SU-DHL-6 (cell line): ENCODE measurements at regions not wholly inside any gene's neighbourhood (a gene's known extent, or its start where the extent isn't known, plus 50 kb on each side); places are given as distances from the start of the nearest gene placed in this dataset.

ENCODE experiments used
- H2AFZ ChIP-seq: fragments of 200-600 bp; sonication (generic); 2 replicates; pipeline ENCODE4 v1.6.1; 2014; ENCODE audit warnings: low read depth, mild to moderate bottlenecking, moderate library complexity, mixed read lengths, antibody characterized with exemption, low read length; ENCODE audit not compliant: severe bottlenecking
- H3F3A ChIP-seq: fragments of 200-600 bp; shearing (Covaris generic); 2 replicates; pipeline ENCODE4 v1.6.0; 2016; ENCODE audit warnings: antibody characterized with exemption, mild to moderate bottlenecking; ENCODE audit not compliant: insufficient read depth
- H3K27ac ChIP-seq: fragments of 200-600 bp; sonication (generic); 2 replicates; pipeline ENCODE4 v1.5.1; 2016; ENCODE audit warnings: low read depth, mild to moderate bottlenecking, low read length, moderate library complexity, mixed read lengths
- H3K27me3 ChIP-seq: fragments of 200-600 bp; sonication (generic), shearing (Covaris generic); 2 replicates; pipeline ENCODE4 v1.6.0; 2014; ENCODE audit warnings: mild to moderate bottlenecking, low read length
- H3K36me3 ChIP-seq: fragments of 200-600 bp; sonication (generic); 2 replicates; pipeline ENCODE4 v1.6.1; 2014; ENCODE audit warnings: mild to moderate bottlenecking, low read length, mixed read lengths
- H3K4me2 ChIP-seq: fragments of 300-600, 200-600 bp; shearing (Covaris generic), sonication (generic); 2 replicates; pipeline ENCODE4 v1.6.0; 2014; ENCODE audit warnings: low read length, low read depth, mild to moderate bottlenecking; ENCODE audit not compliant: poor library complexity, severe bottlenecking
- H3K4me3 ChIP-seq: fragments of 200-600 bp; sonication (generic); 2 replicates; pipeline ENCODE4 v1.5.1; 2014; ENCODE audit warnings: antibody characterized with exemption, low read length, mild to moderate bottlenecking, mixed read lengths; ENCODE audit not compliant: insufficient read depth, poor library complexity, severe bottlenecking
- H3K79me2 ChIP-seq: fragments of 200-600 bp; sonication (generic); 2 replicates; pipeline ENCODE4 v1.6.1; 2014; ENCODE audit warnings: mild to moderate bottlenecking, low read length, moderate library complexity; ENCODE audit not compliant: insufficient read depth
- H3K9ac ChIP-seq: fragments of 200-600 bp; sonication (generic); 2 replicates; pipeline ENCODE4 v1.7.0; 2014; ENCODE audit warnings: mild to moderate bottlenecking, low read length
- H3K9me2 ChIP-seq: fragments of 200-600 bp; sonication (generic); replicated peaks from 2 replicates; pipeline ENCODE4 v1.6.1; 2014; ENCODE audit warnings: low read length; ENCODE audit not compliant: insufficient read depth
- H3K9me3 ChIP-seq: fragments of 200-600 bp; sonication (generic); 2 replicates; pipeline ENCODE4 v1.6.1; 2014; ENCODE audit warnings: low read length, mixed read lengths; ENCODE audit not compliant: insufficient read depth
- H4K20me1 ChIP-seq: fragments of 200-600 bp; sonication (generic); 2 replicates; pipeline ENCODE4 v1.6.1; 2014; ENCODE audit warnings: low read depth, mild to moderate bottlenecking, antibody characterized with exemption, low read length, moderate library complexity, mixed read lengths
- EZH2phosphoT487 ChIP-seq: fragments of 200-600 bp; sonication (generic), shearing (Covaris generic); conservative IDR thresholded peaks from 2 replicates; pipeline ENCODE4 v1.6.1; 2018; ENCODE audit warnings: mild to moderate bottlenecking, antibody characterized with exemption, low read length, moderate library complexity, mixed read lengths
- TF ChIP-seq, protein P1 (sequence below): fragments of 200-600 bp; sonication (generic); IDR thresholded peaks from one replicate; pipeline ENCODE4 v1.5.1; 2017; ENCODE audit warnings: antibody characterized with exemption, mild to moderate bottlenecking, low read length, moderate library complexity; ENCODE audit not compliant: insufficient read depth, poor library complexity, severe bottlenecking

DNA sequence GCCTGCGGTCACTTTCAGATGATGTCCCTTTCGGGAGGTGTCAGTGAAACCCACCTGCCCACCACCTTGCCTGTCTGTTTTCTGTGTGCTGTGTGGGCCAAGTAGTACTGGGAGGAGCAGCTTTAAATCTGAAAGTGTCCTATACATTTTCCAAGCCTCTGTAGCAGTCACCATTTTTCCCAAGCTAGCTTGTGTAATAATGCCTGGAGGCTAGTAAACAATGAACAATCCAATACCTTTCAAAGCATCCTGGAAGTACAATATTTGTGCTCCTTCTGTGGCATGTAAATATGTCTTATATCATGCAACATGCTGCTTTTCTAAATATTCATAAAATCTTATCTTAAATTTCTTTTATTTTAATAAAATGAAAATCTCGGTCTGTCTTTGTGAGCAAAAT, 111.6 kb upstream of the C1GALT1C1 start:
- H3K27ac ChIP-seq = no peak overlapping the region
- H3K4me3 ChIP-seq = no peak overlapping the region
- H3K9me3 ChIP-seq = no peaks in the 10 kb centered on the region
- H4K20me1 ChIP-seq = no peaks in the 10 kb centered on the region
- H3K9me2 ChIP-seq = no peaks in the 10 kb centered on the region
- H3K27me3 ChIP-seq = no peaks in the 10 kb centered on the region
- TF ChIP-seq, protein P1, sequence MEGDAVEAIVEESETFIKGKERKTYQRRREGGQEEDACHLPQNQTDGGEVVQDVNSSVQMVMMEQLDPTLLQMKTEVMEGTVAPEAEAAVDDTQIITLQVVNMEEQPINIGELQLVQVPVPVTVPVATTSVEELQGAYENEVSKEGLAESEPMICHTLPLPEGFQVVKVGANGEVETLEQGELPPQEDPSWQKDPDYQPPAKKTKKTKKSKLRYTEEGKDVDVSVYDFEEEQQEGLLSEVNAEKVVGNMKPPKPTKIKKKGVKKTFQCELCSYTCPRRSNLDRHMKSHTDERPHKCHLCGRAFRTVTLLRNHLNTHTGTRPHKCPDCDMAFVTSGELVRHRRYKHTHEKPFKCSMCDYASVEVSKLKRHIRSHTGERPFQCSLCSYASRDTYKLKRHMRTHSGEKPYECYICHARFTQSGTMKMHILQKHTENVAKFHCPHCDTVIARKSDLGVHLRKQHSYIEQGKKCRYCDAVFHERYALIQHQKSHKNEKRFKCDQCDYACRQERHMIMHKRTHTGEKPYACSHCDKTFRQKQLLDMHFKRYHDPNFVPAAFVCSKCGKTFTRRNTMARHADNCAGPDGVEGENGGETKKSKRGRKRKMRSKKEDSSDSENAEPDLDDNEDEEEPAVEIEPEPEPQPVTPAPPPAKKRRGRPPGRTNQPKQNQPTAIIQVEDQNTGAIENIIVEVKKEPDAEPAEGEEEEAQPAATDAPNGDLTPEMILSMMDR = no peak
- no peak for TF ChIP-seq EZH2phosphoT487
- H3K79me2 ChIP-seq = no peaks in the 10 kb centered on the region
- no peak overlapping the region for H3K4me2 ChIP-seq
- no peaks in the 10 kb centered on the region for H3K36me3 ChIP-seq
- H3K9ac ChIP-seq = no peak overlapping the region
- H2AFZ ChIP-seq = no peak overlapping the region
- no peaks in the 10 kb centered on the region for H3F3A ChIP-seq

DNA sequence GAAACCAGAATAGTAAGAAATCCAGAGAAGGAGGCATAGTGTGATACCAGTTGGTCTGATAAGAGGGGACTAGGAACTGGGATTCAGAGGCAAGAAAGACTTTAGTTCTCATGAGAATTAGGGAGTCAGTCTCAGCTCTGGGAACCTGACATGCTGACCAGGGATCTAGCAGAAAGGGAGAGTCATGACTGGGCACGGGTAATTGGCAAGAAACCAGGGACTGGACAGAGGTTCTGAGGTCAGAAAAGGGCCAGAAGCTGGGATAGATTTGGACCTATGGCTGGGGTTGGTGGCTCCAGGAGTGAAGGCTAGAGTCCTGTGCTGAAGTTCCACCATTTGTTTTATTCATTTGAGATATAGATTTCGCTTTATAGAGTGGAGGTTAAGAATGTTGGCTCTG, 110.2 kb upstream of the C1GALT1C1 start:
- H3K4me3 ChIP-seq = no peak overlapping the region
- no peaks in the 10 kb centered on the region for H3K36me3 ChIP-seq
- TF ChIP-seq EZH2phosphoT487 = no peak
- TF ChIP-seq, protein P1 = no peak
- no peaks in the 10 kb centered on the region for H4K20me1 ChIP-seq
- no peaks in the 10 kb centered on the region for H3F3A ChIP-seq
- H3K79me2 ChIP-seq = no peaks in the 10 kb centered on the region
- no peak overlapping the region for H2AFZ ChIP-seq
- no peak overlapping the region for H3K27ac ChIP-seq
- H3K9me2 ChIP-seq = no peaks in the 10 kb centered on the region
- no peaks in the 10 kb centered on the region for H3K9me3 ChIP-seq
- no peak overlapping the region for H3K4me2 ChIP-seq
- no peaks in the 10 kb centered on the region for H3K27me3 ChIP-seq
- no peak overlapping the region for H3K9ac ChIP-seq

DNA sequence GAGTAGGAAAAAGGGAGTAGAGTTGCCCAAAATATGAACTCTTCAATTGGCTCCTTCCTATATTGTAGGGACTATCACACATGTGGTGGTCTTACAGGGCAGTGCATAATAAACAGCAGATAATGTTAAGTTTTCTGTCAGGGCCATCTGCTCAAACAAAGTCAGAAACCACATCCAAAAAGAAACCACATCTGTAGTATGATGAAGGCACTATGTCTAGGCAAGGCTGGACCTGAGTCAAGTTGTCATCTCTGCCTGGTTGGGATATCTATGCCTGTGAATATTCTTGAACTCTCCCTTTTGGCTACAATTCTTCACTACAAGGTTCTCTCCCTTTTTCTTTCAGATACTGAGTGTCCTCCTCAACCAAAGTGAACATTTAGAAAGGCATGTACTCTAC, 109.4 kb upstream of the C1GALT1C1 start:
- TF ChIP-seq, protein P1 = no peak
- TF ChIP-seq EZH2phosphoT487 = no peak
- no peaks in the 10 kb centered on the region for H3K36me3 ChIP-seq

More for the DNA sequence above, 109.4 kb upstream of the C1GALT1C1 start:
- Histone ChIP-seq H2AFZ (no peak overlapping the region), H3K4me3 (no peak overlapping the region), H3K79me2 (no peaks in the 10 kb centered on the region), H3K27me3 (no peaks in the 10 kb centered on the region), H3K9me3 (no peaks in the 10 kb centered on the region), H3K9ac (no peak overlapping the region), H3K4me2 (no peak overlapping the region), H4K20me1 (no peaks in the 10 kb centered on the region), H3F3A (no peaks in the 10 kb centered on the region), H3K9me2 (no peaks in the 10 kb centered on the region), H3K27ac (no peak overlapping the region; the same call in 1 of the 2 replicates)
